DMS 273 (cell line): ENCODE measurements at regions not wholly inside any gene's neighbourhood (a gene's known extent, or its start where the extent isn't known, plus 50 kb on each side); places are given as distances from the start of the nearest gene placed in this dataset.

ENCODE experiments used
- DNase-seq: peaks from one replicate; lab custom pipeline; 2025; ENCODE audit not compliant: unreplicated experiment; lab: John Stamatoyannopoulos, UW

DNA sequence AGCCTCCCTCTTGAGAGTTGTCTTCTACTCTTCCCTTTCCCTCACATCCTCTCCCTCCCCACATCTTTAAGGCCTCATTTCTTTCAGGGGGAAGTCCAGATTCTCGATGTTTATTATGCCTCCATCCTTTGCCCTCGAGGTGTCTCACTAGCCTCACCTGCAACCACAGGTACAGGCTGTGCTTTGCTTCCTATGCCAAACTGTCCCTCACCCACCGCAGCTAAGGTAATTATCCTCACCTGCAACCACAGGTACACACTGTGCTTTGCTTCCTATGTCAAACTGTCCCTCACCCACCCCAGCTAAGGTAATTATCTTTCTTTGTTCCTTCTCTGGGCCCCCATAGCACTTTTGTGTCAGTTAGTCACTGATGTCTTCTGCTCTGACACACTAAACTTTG lies 328.1 kb upstream of the SNX7 start:
- no peak for DNase-seq

DNA sequence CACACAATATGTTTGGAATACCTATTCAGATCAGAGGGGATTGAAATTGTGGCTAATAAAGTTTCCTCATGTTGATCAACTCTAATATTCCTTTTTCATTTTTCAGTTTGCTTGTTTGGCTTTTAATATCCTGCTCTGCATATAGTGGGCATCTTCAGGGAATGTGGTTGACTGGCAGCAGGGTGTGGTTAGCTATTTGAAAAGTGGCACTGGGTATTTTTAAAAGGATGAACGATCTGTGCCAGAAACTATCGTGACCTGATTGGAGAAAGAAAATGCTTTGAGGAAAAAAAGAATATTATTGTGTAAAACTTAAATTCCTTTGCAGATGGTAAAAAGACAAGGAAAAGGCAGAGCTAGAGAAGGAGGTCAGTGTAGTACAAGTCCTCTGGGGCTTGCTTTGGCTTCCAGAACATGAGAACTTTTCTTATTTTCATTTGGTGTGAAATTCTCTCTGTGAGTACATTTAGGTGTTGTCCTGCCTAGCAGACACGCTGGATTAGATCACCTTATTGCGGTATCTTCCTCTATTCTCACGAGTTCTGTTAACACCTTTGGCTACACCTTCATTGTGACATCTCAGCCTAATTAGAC lies 329.7 kb upstream of the SNX7 start:
- DNase-seq, result no peak

DNA sequence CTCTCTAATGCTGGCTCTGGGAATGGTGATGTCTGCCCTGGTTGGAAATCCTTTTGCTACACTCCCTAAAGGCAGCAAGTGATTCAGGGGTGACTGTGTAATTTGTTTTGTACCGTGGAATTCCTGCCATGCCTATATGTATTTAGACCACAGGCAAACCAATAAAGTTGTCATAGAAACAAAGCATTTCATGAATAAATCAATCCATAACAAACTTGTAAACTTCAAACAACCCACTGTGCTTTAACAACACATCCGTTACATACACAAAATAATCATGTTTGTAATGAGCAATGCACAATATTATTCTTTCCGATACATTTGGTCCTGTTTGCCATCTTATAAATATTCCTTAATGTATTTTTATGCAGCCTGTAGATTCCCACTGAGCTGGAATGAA lies 330.3 kb upstream of the SNX7 start:
- no peak for DNase-seq

DNA sequence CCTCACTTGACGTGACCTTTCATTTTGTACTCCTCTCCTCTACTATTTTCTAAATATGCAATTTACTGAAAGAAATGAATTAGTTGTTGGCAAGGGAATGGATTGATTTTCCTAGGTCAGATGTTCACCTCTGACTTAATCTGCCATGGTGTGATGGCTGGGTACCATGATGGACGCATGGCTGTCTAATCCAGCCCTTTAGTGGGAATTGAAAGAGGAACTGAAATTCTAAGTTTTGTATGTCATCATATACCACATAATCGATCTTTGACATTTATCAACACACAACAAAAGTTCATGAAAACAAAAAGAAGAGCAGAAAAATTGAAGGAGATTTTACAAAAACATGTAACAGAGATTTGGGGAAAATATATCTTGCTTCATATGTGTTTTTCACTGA lies 331.3 kb upstream of the SNX7 start:
- DNase-seq, result no peak

DNA sequence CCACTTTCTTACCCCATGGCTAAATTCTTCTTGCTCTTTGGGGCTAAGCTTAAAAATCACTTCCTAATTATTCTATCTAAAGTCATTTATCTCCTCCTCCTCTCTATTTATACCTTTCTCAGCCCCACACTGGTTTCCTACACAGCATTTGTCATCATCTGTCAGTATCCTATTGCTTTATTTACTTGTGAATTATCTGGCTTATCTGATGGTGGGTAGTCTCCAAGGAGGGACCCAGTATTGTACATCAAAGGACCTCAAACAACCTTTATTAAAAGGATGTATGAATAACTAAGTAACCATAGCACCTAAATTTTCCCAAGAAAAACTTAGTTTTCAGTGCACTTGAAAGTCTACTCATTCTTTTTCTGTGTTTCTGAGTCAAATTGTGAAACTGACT lies 332.7 kb upstream of the SNX7 start:
- DNase-seq, result no peak

DNA sequence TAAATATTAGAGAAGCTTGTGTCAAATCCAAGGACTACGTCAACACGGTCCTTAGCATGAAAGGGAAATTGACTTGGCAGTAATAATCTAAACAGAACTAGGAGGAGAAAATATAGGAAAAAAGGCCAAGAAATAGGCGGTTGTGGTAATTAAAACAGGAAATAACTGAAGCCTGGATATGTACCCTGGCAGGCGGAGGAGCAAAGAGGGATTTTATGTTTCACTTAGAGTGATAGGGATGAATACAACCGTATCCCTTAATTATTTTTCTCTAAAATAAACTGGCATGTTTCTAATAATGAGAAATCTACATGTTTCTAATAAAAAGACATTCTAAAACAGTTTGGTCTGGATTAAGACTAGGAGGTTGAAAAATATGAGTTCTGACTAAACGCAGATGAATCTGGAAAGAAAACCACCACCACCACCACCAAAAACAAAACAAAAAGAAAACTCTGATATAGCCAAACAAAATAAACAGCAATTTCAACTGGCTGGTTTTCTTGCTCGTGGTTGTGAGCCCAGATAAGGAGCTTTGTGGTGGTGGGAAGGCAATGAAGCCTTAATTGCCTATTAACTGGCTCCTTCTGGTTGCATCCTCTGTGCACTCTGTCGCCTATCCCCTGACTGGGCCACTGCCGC lies 334.2 kb upstream of the SNX7 start:
- no peak for DNase-seq

DNA sequence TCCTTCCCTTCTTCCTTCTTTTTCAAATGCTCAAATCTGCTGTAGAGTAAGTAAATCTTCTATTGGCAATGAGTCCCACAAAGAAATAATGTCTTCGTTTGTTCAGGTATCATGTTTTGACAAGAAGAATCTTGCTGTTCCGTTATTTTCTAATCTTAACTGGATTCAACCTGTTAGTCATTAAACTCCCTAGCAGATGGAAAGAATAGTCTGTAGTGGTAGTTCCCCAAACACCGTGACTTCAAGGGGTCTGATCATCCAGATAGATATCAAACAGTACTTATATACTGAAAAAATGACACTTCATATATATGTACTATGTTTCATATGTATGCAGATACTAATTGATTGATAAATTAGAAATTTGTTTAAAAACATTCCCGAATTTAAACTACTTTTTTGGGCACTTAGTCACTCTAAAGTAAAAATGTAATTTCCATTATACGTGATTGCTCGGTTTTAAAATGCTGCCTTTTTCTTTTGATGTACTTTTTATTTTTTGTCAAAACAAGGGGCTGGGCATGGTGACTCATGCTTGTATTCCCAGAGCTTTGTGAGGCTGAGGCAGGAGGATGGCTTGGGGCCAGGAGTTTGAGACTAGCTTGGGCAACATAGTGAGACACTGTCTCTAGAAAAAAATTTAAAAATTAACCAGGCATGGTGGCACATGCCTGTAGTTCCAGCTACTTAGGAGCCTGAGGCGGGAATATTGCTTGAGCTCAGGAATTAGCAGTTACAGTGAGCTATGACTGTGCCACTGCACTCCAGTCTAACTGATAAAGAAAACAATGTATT lies 335.7 kb upstream of the SNX7 start:
- peak; percentile 29 for DNase-seq

DNA sequence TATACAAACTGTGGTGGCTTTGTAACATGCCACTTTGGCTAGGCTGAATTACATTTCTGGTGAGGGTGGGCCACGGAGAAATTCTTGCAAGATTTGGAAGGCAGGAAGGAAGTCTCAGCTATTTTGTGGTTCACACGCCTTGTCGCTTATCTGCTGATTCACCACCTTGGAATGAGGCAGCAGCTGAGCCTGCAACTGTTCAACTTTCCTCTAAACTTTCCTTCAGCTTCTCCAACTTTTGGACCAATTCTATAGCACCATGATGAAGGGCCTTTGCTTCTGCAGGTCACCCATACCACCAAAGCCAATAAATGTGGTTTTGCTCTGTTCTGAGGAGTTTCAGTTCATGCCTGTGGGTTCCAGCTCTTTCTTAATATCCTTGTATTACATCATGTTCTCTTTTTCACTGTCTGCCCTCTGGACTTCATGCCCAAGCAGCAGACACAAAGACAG lies 337.6 kb upstream of the SNX7 start:
- peak; percentile 5 for DNase-seq

DNA sequence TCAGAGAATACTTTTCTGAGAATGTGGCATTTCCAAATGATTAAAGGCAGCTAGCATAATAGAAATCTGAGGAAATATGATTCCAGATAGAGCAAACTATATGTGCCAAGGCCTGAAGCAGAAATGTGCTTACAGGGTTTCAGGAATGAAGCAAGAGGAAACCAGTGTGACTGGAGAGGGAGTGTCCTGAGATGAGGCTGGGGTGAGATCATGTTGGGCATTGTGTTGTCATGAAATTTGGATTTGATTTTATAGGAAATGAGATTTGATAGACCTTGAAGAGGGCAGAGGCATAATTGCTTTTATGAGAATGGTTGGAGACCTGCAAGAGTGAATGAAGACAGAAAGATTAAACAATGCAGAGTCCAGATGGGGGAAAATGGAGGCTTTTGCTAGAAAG lies 338.1 kb upstream of the SNX7 start:
- DNase-seq, result no peak

DNA sequence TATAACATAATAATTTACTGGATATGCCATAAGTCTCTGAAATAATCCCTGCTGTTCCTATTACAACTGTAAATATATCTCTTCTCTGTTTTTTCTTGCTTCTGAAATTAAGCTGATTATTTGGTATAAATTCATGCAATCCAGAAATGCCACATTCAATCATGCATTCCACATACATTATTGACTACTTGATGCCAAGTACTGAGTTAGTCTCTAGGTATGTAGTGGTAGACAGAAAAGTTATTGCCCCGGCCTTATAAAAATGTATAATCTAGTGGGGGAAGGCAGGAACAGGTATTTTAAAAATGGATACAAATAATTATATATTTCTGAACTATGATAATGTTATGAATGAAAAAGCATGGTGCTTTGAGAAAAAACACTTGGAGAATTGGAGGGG lies 338.6 kb upstream of the SNX7 start:
- DNase-seq, result no peak

DNA sequence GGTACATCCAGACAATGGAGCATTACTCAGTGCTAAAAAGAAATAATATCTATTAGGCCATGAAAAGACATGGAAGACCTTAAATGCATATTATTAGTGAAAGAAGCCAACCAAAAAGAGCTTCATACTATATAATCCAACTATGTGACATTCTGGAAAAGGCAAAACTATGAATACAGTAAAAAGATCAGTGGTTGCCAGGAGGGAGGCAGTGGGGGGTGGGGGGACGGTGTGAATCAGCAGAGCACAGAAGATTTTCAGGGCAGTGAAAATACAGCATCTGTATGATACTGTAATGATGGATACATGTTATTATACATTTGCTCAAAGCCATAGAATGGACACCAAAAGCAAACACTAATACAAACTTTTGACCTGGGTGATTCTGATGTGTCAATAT lies 339.4 kb upstream of the SNX7 start:
- DNase-seq, result no peak

DNA sequence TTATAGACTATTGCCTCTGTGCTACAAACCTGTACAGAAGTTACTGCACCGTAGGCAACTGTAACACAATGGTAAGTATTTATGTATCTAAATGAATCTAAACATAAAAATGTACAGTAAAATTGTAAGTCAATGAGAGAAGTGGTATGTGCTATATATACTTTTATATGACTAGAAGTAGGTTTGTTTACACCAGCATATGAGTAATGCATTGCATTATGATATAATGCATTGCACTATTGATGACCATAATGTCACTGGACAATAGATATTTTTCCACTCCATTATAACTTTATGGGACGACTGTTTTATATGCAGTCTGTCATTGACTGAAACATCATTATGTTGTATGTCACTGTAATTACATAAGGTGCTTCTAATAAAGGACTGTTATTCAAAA lies 340.3 kb upstream of the SNX7 start:
- no peak for DNase-seq

DNA sequence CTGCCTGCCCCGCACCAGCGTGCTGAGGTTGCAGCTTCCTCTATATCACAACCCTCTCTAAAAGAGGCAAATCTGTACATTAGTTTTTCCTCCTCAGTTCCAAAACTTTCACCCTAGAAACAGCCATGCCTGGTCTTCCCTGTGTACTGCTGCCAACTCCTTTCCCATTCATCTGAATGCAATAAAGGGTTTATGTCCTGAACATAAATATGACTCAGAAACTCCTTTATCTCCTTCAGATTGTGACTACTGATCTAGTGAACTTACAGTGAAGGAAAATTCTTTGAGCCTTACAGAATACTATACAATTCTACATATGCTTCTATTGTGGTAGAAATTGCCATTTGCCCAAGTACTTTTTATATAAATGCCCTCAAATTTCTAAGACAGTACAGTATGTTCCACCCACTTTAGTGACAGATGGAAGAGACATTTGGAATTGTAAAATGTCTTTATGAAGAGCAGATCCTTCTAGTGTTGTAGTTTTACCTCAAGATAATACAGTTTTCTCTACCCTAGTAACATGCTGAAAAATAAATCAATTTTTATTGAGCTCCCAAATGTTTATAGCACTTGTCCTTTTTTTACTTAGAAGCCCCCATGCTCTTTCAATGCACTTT lies 345.1 kb upstream of the SNX7 start:
- no peak for DNase-seq

DNA sequence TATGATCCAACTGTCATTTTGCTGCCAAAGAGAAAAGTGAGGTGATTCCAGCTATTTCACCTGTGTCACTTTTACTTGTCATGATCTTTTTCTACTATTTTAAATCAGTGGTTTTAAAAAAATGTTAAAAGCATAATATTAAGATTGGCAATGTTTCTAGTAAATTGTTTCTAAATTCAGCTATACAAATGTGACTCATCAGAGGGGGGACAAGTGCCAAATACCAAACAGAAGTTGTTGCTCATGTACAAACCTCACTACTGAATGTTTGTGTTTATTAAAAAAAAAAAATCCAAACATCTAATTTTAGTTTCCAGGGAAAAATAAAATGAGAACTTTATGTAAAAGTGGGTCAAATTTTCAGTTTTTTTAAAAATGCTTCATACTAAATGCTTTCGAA lies 346.2 kb upstream of the SNX7 start:
- DNase-seq, result no peak

DNA sequence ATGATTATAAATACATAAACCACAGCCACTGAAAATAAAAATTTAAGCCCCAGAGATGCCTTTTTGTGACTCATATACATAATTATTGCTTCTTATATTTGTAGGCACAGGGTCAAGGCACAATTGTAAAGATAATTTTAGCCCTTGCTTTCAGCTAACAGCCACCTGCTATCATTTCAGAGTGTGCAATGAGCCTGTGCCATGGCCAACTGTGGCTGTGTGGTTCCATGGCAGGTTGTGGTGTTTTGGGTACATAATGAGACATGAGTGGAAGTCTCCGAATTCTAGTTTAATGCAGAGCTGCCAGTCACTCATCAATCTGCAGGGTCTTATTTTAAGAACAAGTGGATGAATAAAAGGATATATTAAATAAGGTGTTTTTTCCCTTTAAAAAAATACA lies 346.9 kb upstream of the SNX7 start:
- peak; percentile 11 for DNase-seq

DNA sequence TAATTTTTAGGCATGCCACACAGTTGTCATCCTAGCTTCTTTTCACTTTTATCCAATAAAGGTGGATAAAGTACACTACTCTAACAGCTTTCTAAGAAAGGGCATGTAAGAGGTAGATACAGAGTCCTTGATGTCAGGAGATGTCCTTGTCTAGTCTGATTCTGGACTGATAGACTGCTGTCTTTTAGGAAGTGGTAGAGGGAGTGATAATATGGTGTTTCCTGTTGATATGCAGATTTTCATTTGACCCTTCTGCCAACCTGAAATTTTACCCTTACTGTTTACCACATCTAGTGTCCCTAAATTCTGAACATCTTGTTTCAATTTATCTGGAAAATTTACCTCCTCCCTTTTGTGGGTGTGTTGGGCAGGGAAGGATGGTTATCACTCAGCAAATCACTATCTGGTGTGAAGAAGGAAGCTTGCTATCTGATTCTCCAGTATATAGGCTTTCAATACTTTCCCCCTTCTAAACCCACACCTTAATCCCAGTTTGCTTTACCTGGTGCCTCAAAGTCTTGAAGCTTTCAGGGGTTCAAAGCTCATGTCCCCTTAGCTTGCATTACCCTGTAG lies 354.9 kb upstream of the SNX7 start:
- no peak for DNase-seq

DNA sequence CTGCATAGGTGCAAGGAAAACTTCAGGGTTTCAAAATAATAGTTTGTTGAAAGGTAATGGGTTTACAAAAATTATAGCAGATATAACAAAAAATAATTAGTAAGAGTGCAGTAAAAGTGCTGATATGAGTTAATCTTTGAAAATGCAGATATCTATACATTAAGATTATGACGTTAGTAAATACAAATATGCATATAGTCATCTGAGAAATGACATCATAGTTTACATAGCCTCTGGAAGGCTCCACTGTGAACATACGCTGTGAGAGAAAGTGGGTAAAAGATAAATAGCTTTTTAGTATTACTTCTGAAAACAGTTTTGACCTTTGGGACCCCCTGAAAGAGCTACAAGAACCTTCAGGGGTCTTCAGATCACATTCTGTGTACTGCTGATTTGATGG lies 356.2 kb upstream of the SNX7 start:
- no peak for DNase-seq

DNA sequence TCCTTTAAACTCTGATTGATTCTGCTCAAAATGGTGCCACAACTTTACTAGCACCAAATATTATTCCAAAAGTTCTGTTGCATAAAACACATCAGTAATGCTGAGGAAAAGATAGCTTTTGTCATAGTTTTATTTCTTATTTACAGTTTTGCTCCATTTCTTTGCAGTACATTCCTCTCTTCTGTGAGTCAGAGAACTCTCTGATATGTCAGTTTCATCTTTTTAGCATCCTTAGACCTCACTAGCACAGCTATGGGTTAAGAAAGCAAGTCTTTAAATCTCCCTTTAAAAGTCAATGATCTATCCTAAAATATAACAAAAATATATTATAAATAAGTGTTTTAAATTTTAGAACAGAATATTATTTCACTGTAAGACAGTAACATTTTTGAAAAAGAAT lies 356.6 kb upstream of the SNX7 start:
- DNase-seq, result no peak

DNA sequence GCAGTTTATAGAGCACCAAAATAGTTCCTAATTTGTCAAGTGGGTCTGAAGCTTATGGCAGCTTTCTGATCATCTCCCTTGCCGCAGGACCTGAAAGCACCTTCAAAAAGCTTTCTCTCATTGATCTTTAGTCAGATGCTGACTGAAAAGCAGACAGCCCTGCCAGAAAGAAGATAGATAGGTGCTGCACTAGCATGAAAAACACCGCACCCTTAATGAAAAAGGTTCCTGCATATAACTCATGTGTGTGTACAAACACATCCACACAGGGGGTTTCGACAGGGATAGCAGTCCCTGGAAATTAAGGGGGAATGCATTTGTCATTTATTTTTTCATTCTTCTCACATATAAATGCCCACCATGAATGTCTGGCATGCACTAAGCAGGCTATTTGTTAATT lies 361.7 kb upstream of the SNX7 start:
- no peak for DNase-seq

DNA sequence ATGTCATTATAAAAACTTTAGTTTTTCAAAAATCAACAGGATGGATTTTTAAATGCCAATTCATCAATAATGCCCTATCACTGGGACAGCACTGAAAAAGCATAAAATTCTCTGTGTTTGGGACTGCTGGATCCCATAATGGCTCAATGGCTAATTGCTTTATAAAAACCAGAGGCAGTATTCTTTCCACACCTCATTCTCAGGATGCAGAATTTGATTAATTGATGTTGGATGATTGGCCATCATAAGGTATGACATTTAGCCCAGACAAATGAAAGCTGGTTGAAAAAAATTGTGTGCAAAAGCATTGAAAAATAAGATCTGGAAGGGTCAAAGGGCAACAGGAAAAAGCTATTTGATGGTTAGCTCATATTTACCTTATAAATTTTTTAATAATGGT lies 362.2 kb upstream of the SNX7 start:
- no peak for DNase-seq

DNA sequence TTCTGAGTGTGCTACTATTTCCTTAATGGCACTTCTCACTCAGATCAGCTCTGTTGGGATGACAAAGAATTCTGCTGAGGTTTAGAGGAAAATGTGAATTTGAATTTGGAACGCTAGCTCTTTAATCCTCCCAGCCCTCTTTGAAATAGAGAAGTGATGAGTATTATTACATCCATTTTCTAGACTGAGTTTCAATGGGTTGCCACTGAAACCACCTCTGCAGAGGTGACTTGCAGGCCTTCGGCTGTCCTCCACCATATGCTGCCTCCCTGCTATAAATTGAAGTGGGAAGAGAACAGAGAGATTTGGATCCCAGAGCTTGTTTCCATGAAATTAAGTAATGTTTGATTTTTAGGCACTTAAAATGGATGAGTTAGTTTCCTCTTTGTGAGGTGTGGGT lies 363.2 kb upstream of the SNX7 start:
- no peak for DNase-seq

DNA sequence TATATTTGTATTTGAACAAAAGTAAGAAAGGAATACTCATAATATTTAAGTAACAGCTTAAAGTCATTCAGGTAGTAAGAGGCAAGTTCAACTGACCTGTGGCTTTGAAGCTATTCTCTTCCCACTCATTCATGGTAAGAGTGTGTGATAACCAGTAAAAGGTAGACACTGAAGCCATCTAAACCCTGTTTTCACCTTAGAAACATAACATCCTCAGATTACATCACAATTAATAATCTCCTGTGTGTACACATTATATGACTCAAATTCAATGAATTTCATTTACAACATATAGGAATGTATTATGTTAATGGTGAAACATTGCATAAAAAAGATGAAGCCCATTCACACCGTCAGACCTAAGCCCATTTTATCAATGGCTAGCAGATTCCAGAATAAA lies 364.8 kb upstream of the SNX7 start:
- no peak for DNase-seq
